ENCODE measurements at regions not wholly inside any gene's neighbourhood (a gene's known extent, or its start where the extent isn't known, plus 50 kb on each side); places are given as distances from the start of the nearest gene placed in this dataset.

- H3K27ac ChIP-seq: no peak overlapping the region
- ATAC-seq: no peak
Measured at GRCh38 chr2:4483050-4483449, 779.7 kb downstream of the DCDC2C start.

GRCh38 chr2:4486971-4487370 is 783.6 kb downstream of the DCDC2C start:
- Histone ChIP-seq H3K9me3 (no peaks in the 10 kb centered on the region), H3K4me3 (no peak overlapping the region), H3K4me1 (no peaks in the 10 kb centered on the region), H3K27ac (no peak overlapping the region), H3K27me3 (no peaks in the 10 kb centered on the region), H3K36me3 (no peaks in the 10 kb centered on the region)
- ATAC-seq (no peak), DNase-seq (no peak)
- TF ChIP-seq CTCF (IDR thresholded peaks at IDR 0.05): no peak
- intact Hi-C loops (cut with DNase I): no loop called here

More at GRCh38 chr2:4483050-4483449, 779.7 kb downstream of the DCDC2C start:
- no peaks in the 10 kb centered on the region for H3K27me3 ChIP-seq
- no peaks in the 10 kb centered on the region for H3K9me3 ChIP-seq
- H3K4me3 ChIP-seq: no peak overlapping the region
- intact Hi-C loops (cut with DNase I): no loop called here
- H3K4me1 ChIP-seq: no peaks in the 10 kb centered on the region
- no peaks in the 10 kb centered on the region for H3K36me3 ChIP-seq
- DNase-seq: no peak
- TF ChIP-seq CTCF (IDR thresholded peaks at IDR 0.05): no peak

GRCh38 chr2:4499316-4500030 is 796.1 kb downstream of the DCDC2C start:
- no peaks in the 10 kb centered on the region for H3K36me3 ChIP-seq
- no peak for ATAC-seq
- H3K27me3 ChIP-seq: no peaks in the 10 kb centered on the region
- DNase-seq: no peak
- no peaks in the 10 kb centered on the region for H3K4me1 ChIP-seq
- no peak overlapping the region for H3K27ac ChIP-seq
- H3K9me3 ChIP-seq: no peaks in the 10 kb centered on the region
- no peak overlapping the region for H3K4me3 ChIP-seq
- intact Hi-C loops (cut with DNase I): no loop called here
- TF ChIP-seq CTCF (IDR thresholded peaks at IDR 0.05): no peak

- ATAC-seq (no peak), DNase-seq (no peak)
- Histone ChIP-seq H3K4me1 (no peaks in the 10 kb centered on the region), H3K27me3 (no peaks in the 10 kb centered on the region), H3K4me3 (no peak overlapping the region), H3K27ac (no peak overlapping the region), H3K9me3 (no peaks in the 10 kb centered on the region), H3K36me3 (no peaks in the 10 kb centered on the region)
- intact Hi-C loops (cut with DNase I): no loop called here
- TF ChIP-seq CTCF (IDR thresholded peaks at IDR 0.05): no peak
Measured at GRCh38 chr2:4501525-4501924, 798.1 kb downstream of the DCDC2C start.

- DNase-seq (no peak), ATAC-seq (no peak)
- no peaks in the 10 kb centered on the region for H3K27me3 ChIP-seq
- TF ChIP-seq CTCF (IDR thresholded peaks at IDR 0.05): no peak
- H3K4me1 ChIP-seq: no peaks in the 10 kb centered on the region
- H3K4me3 ChIP-seq: no peak overlapping the region
- H3K27ac ChIP-seq: no peak overlapping the region
- intact Hi-C loops (cut with DNase I): no loop called here
- H3K9me3 ChIP-seq: no peaks in the 10 kb centered on the region
- no peaks in the 10 kb centered on the region for H3K36me3 ChIP-seq
Measured at GRCh38 chr2:4502230-4502843, 799.0 kb downstream of the DCDC2C start.

Measured in upper lobe of right lung (tissue), 1 donor.